ENCODE measurements at regions not wholly inside any gene's neighbourhood (a gene's known extent, or its start where the extent isn't known, plus 50 kb on each side); places are given as distances from the start of the nearest gene placed in this dataset.

DNA sequence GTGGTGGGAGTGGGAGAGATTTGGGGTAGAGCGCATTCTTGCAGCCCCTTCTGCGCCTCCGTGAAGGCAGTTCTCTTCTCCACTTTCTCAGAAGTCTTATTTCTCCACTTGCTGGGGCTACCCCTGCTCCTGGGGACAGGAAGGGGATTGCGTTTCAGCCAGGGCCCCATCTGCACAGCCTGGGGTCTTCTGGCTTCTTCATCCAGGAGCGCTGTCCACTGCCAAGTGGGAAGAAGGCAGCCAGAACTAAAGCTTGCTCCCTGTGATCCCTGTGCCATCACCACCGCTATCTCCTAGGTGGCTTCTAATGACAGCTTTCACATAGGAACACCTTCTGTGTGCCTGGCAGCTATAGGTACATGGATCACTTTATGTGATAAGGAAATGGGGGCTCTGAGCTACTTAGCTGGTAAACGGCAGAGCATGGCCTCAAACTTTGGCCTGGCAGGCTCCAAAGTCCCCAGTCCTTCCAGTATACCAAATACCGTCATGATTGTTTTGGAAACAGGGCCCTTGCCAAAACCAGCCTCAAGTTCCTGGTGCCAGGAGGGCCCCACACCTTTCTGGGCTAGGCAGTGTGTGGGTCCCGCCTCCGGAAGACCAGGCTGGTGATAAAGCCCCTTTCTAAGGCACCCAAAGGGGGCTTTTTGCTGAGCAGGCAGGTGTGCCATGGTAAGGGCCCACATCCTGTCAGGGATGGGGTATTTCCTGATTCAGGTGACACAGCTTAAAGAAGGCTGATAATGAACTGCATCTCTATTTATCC, 60.4 kb upstream of the PAX6 start (continued):
- TF ChIP-seq, protein P1, sequence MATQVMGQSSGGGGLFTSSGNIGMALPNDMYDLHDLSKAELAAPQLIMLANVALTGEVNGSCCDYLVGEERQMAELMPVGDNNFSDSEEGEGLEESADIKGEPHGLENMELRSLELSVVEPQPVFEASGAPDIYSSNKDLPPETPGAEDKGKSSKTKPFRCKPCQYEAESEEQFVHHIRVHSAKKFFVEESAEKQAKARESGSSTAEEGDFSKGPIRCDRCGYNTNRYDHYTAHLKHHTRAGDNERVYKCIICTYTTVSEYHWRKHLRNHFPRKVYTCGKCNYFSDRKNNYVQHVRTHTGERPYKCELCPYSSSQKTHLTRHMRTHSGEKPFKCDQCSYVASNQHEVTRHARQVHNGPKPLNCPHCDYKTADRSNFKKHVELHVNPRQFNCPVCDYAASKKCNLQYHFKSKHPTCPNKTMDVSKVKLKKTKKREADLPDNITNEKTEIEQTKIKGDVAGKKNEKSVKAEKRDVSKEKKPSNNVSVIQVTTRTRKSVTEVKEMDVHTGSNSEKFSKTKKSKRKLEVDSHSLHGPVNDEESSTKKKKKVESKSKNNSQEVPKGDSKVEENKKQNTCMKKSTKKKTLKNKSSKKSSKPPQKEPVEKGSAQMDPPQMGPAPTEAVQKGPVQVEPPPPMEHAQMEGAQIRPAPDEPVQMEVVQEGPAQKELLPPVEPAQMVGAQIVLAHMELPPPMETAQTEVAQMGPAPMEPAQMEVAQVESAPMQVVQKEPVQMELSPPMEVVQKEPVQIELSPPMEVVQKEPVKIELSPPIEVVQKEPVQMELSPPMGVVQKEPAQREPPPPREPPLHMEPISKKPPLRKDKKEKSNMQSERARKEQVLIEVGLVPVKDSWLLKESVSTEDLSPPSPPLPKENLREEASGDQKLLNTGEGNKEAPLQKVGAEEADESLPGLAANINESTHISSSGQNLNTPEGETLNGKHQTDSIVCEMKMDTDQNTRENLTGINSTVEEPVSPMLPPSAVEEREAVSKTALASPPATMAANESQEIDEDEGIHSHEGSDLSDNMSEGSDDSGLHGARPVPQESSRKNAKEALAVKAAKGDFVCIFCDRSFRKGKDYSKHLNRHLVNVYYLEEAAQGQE (IDR thresholded peaks at IDR 0.05; ENCODE audit: borderline replicate concordance): no peak
- TF ChIP-seq, protein P1 (CRISPR knock-in tag; IDR thresholded peaks at IDR 0.05; ENCODE audit: low read depth): no peak
- TF ChIP-seq FOXA3 (CRISPR knock-in tag; conservative IDR thresholded peaks at IDR 0.05 in 1 of 2, IDR thresholded peaks at IDR 0.05 in 1 of 2) (no peak), ARHGAP35 (IDR thresholded peaks at IDR 0.05; ENCODE audit: partially characterized antibody) (no peak), CREB1 (IDR thresholded peaks at IDR 0.05) (no peak), CREB1 (CRISPR knock-in tag; IDR thresholded peaks at IDR 0.05) (no peak), GTF2A2 (tag; IDR thresholded peaks at IDR 0.05) (no peak), CBX8 (IDR thresholded peaks at IDR 0.05; ENCODE audit: borderline replicate concordance, extremely low read depth, low read depth, low read length, poor library complexity, severe bottlenecking) (no peak), ARNT (IDR thresholded peaks at IDR 0.05) (no peak), ZKSCAN8 (CRISPR knock-in tag; IDR thresholded peaks at IDR 0.05) (no peak), RBBP5 (IDR thresholded peaks at IDR 0.05; ENCODE audit: borderline replicate concordance, insufficient read depth, low read length, poor library complexity, severe bottlenecking) (no peak), ZSCAN32 (CRISPR knock-in tag; IDR thresholded peaks at IDR 0.05) (no peak)
